ENCODE measurements at regions not wholly inside any gene's neighbourhood (a gene's known extent, or its start where the extent isn't known, plus 50 kb on each side); places are given as distances from the start of the nearest gene placed in this dataset.

GRCh38 chr3:99110401-99110800 is 208.9 kb upstream of the DCBLD2 start:
- Histone ChIP-seq H3K4me2 (ENCODE audit: low read length) (no peak overlapping the region), H3K4me1 (ENCODE audit: insufficient read depth, low read length, poor library complexity, severe bottlenecking) (no peaks in the 10 kb centered on the region), H3K9me3 (ENCODE audit: low read length) (no peaks in the 10 kb centered on the region), H3K4me3 (ENCODE audit: low read depth, low read length, poor library complexity, severe bottlenecking) (no peak overlapping the region), H2AFZ (ENCODE audit: low read length) (no peak overlapping the region), H3K9me2 (ENCODE audit: insufficient read depth, low read length) (no peaks in the 10 kb centered on the region), H4K20me1 (ENCODE audit: insufficient read depth, low read length) (no peaks in the 10 kb centered on the region), H3K27ac (ENCODE audit: low read depth, low read length, poor library complexity, severe bottlenecking) (no peak overlapping the region), H3K36me3 (ENCODE audit: insufficient read depth, low read length) (no peaks in the 10 kb centered on the region), H3K79me2 (ENCODE audit: insufficient read depth, low read depth, low read length) (no peaks in the 10 kb centered on the region)
- DNase-seq (ENCODE audit: low spot score) = no peak
- ChIA-PET POLR2A (no interaction called here), CTCF (ENCODE audit: unreplicated experiment) (no interaction called here)
- TF ChIP-seq CTCF (conservative IDR thresholded peaks at IDR 0.05; ENCODE audit: low read length) (no peak), EZH2phosphoT487 (IDR thresholded peaks at IDR 0.05; ENCODE audit: borderline replicate concordance, low read depth, low read length) (no peak)
- BruUV-seq (replicated peaks) = no TSS peak
- intact Hi-C loops (cut with micrococcal nuclease; ENCODE audit: unreplicated experiment) = no loop called here

- Histone ChIP-seq H3K4me3 (ENCODE audit: low read depth, low read length, poor library complexity, severe bottlenecking) (no peak overlapping the region), H4K20me1 (ENCODE audit: insufficient read depth, low read length) (no peaks in the 10 kb centered on the region), H3K9me3 (ENCODE audit: low read length) (no peaks in the 10 kb centered on the region), H3K27ac (ENCODE audit: low read depth, low read length, poor library complexity, severe bottlenecking) (no peak overlapping the region), H3K9me2 (ENCODE audit: insufficient read depth, low read length) (no peaks in the 10 kb centered on the region), H2AFZ (ENCODE audit: low read length) (no peak overlapping the region), H3K36me3 (ENCODE audit: insufficient read depth, low read length) (no peaks in the 10 kb centered on the region), H3K79me2 (ENCODE audit: insufficient read depth, low read depth, low read length) (no peaks in the 10 kb centered on the region), H3K4me1 (ENCODE audit: insufficient read depth, low read length, poor library complexity, severe bottlenecking) (no peaks in the 10 kb centered on the region), H3K4me2 (ENCODE audit: low read length) (no peak overlapping the region)
- intact Hi-C loops (cut with micrococcal nuclease; ENCODE audit: unreplicated experiment) = no loop called here
- ChIA-PET POLR2A (no interaction called here), CTCF (ENCODE audit: unreplicated experiment) (no interaction called here)
- no TSS peak for BruUV-seq (replicated peaks)
- no peak for DNase-seq (ENCODE audit: low spot score)
- TF ChIP-seq CTCF (conservative IDR thresholded peaks at IDR 0.05; ENCODE audit: low read length) (no peak), EZH2phosphoT487 (IDR thresholded peaks at IDR 0.05; ENCODE audit: borderline replicate concordance, low read depth, low read length) (no peak)
These were observed 207.0 kb upstream of the DCBLD2 start for GRCh38 chr3:99108508-99108907.

GRCh38 chr3:99094606-99095005 is 193.1 kb upstream of the DCBLD2 start:
- H3K4me1 ChIP-seq (ENCODE audit: insufficient read depth, low read length, poor library complexity, severe bottlenecking) = no peaks in the 10 kb centered on the region
- ChIA-PET CTCF (ENCODE audit: unreplicated experiment) (no interaction called here), POLR2A (no interaction called here)
- BruUV-seq (replicated peaks) = no TSS peak
- no peak overlapping the region for H3K27ac ChIP-seq (ENCODE audit: low read depth, low read length, poor library complexity, severe bottlenecking)
- no peaks in the 10 kb centered on the region for H3K9me3 ChIP-seq (ENCODE audit: low read length)
- DNase-seq (ENCODE audit: low spot score) = no peak
- H4K20me1 ChIP-seq (ENCODE audit: insufficient read depth, low read length) = no peaks in the 10 kb centered on the region
- no peak overlapping the region for H2AFZ ChIP-seq (ENCODE audit: low read length)
- TF ChIP-seq CTCF (conservative IDR thresholded peaks at IDR 0.05; ENCODE audit: low read length) (no peak), EZH2phosphoT487 (IDR thresholded peaks at IDR 0.05; ENCODE audit: borderline replicate concordance, low read depth, low read length) (no peak)
- H3K79me2 ChIP-seq (ENCODE audit: insufficient read depth, low read depth, low read length) = no peaks in the 10 kb centered on the region
- H3K4me2 ChIP-seq (ENCODE audit: low read length) = no peak overlapping the region
- no peak overlapping the region for H3K4me3 ChIP-seq (ENCODE audit: low read depth, low read length, poor library complexity, severe bottlenecking)
- H3K9me2 ChIP-seq (ENCODE audit: insufficient read depth, low read length) = no peaks in the 10 kb centered on the region
- H3K36me3 ChIP-seq (ENCODE audit: insufficient read depth, low read length) = no peaks in the 10 kb centered on the region
- intact Hi-C loops (cut with micrococcal nuclease; ENCODE audit: unreplicated experiment) = no loop called here
